Embryonic facial prominence (tissue), 1 donor: ENCODE measurements at regions not wholly inside any gene's neighbourhood (a gene's known extent, or its start where the extent isn't known, plus 50 kb on each side); places are given as distances from the start of the nearest gene placed in this dataset.
"Not testable (repeated sequence)": the region's sequence is repeated elsewhere in the genome, so short reads cannot be mapped to it uniquely, and the experiment has no call there.

Experiments
- DNase-seq: peaks from one replicate; pipeline ENCODE4 v3.0.0-alpha.2; 2016; ENCODE audit errors: extremely low spot score

GRCh38 chr9:102178811-102179210 is 440.4 kb upstream of the GRIN3A start:
- no peak for DNase-seq

- not testable (repeated sequence) for DNase-seq
Observed at GRCh38 chr9:102174202-102174601, 435.8 kb upstream of the GRIN3A start.

- DNase-seq = no peak
Observed at GRCh38 chr9:102164247-102164646, 425.8 kb upstream of the GRIN3A start.

GRCh38 chr9:102153081-102153480 is 414.6 kb upstream of the GRIN3A start:
- not testable (repeated sequence) for DNase-seq

- no peak for DNase-seq
Observed at GRCh38 chr9:102135768-102136167, 397.3 kb upstream of the GRIN3A start.

- no peak for DNase-seq
Observed at GRCh38 chr9:102124465-102124864, 386.0 kb upstream of the GRIN3A start.

GRCh38 chr9:102114557-102114956 is 376.1 kb upstream of the GRIN3A start:
- no peak for DNase-seq

GRCh38 chr9:102113191-102113590 is 374.7 kb upstream of the GRIN3A start:
- DNase-seq = no peak

GRCh38 chr9:102106439-102106838 is 368.0 kb upstream of the GRIN3A start:
- no peak for DNase-seq

GRCh38 chr9:102101723-102102122 is 363.3 kb upstream of the GRIN3A start:
- DNase-seq = no peak

- DNase-seq = no peak
Observed at GRCh38 chr9:102087141-102087540, 348.7 kb upstream of the GRIN3A start.

GRCh38 chr9:102085548-102085947 is 347.1 kb upstream of the GRIN3A start:
- no peak for DNase-seq

- no peak for DNase-seq
Observed at GRCh38 chr9:102072059-102072764, 333.8 kb upstream of the GRIN3A start.

- no peak for DNase-seq
Observed at GRCh38 chr9:102069969-102070368, 331.5 kb upstream of the GRIN3A start.

GRCh38 chr9:102054811-102055210 is 316.4 kb upstream of the GRIN3A start:
- DNase-seq = no peak

- no peak for DNase-seq
Observed at GRCh38 chr9:102049586-102050246, 311.3 kb upstream of the GRIN3A start.

- DNase-seq = no peak
Observed at GRCh38 chr9:102047549-102047948, 309.1 kb upstream of the GRIN3A start.

- DNase-seq = no peak
Observed at GRCh38 chr9:102044133-102044532, 305.7 kb upstream of the GRIN3A start.

- no peak for DNase-seq
Observed at GRCh38 chr9:102038006-102038405, 299.6 kb upstream of the GRIN3A start.

- no peak for DNase-seq
Observed at GRCh38 chr9:102035929-102036328, 297.5 kb upstream of the GRIN3A start.

GRCh38 chr9:102032614-102033013 is 294.2 kb upstream of the GRIN3A start:
- no peak for DNase-seq

- DNase-seq = no peak
Observed at GRCh38 chr9:102000956-102001355, 262.5 kb upstream of the GRIN3A start.

- no peak for DNase-seq
Observed at GRCh38 chr9:101999441-101999840, 261.0 kb upstream of the GRIN3A start.

GRCh38 chr9:101995231-101995630 is 256.8 kb upstream of the GRIN3A start:
- no peak for DNase-seq
